ENCODE measurements at regions not wholly inside any gene's neighbourhood (a gene's known extent, or its start where the extent isn't known, plus 50 kb on each side); places are given as distances from the start of the nearest gene placed in this dataset.

DNA sequence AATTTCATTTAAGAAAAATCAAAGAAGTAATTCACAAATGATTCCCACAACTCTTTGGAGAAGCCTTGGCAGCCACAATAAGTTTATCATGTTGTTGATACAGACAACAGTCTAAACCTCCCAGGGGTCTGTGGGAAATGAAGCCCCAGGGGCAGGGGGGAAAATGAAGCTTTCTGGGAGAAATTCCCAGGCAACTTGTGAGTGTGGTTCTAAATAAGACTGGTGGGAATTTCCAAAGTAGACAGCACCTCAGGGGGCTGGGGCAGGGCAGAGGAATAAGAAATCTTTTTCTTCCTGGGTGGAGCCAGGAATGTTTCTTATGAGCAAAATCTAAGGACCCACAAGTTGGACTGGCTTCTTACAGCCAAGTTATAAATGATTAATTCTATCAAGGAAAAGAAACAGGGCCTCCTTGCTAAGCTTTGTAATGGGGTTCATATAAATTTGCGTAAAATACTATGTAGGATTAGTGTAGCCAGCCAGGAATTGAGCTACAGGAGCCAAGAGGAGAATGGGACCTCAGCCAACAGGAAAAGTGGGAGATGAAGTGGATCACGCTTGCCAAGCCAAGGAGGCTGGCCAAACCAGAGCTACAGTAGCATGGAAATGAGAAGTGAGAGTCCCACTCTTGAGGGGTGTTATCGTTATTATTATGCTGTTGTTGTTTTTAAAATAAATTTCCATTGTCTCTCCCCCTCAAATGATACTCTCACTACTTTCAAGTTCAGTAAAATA lies 182.9 kb upstream of the FAR2 start:
- WGBS (ENCODE audit: insufficient coverage) = 81% methylated on average over 2 of the region's 3 CpGs
- Histone ChIP-seq H3K4me1 (ENCODE audit: control insufficient read depth, insufficient read depth, low read length) (no peaks in the 10 kb centered on the region), H3K9me3 (ENCODE audit: control insufficient read depth, insufficient read depth, low read length) (no peaks in the 10 kb centered on the region), H3K36me3 (ENCODE audit: control insufficient read depth, insufficient read depth, low read length) (no peaks in the 10 kb centered on the region), H3K27me3 (ENCODE audit: control insufficient read depth, insufficient read depth, low read length) (no peaks in the 10 kb centered on the region), H3K4me3 (ENCODE audit: low read length) (no peak overlapping the region), H3K27ac (ENCODE audit: low read length) (no peak overlapping the region)
- Mint-ChIP-seq H3K9me3 (peaks cover 0 to 2% of the 10 kb centered on the region in 2 donors), H3K4me3 (no peak overlapping the region), H3K27ac (no peak overlapping the region), H3K27me3 (ENCODE audit: low read depth in 2 of 2) (peaks cover 0 to 7% of the 10 kb centered on the region in 2 donors), H3K36me3 (no peaks in the 10 kb centered on the region), H3K4me1 (no peaks in the 10 kb centered on the region)
- no peak for DNase-seq
- ATAC-seq = no peak
- TF ChIP-seq, protein P1, sequence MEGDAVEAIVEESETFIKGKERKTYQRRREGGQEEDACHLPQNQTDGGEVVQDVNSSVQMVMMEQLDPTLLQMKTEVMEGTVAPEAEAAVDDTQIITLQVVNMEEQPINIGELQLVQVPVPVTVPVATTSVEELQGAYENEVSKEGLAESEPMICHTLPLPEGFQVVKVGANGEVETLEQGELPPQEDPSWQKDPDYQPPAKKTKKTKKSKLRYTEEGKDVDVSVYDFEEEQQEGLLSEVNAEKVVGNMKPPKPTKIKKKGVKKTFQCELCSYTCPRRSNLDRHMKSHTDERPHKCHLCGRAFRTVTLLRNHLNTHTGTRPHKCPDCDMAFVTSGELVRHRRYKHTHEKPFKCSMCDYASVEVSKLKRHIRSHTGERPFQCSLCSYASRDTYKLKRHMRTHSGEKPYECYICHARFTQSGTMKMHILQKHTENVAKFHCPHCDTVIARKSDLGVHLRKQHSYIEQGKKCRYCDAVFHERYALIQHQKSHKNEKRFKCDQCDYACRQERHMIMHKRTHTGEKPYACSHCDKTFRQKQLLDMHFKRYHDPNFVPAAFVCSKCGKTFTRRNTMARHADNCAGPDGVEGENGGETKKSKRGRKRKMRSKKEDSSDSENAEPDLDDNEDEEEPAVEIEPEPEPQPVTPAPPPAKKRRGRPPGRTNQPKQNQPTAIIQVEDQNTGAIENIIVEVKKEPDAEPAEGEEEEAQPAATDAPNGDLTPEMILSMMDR (IDR thresholded peaks at IDR 0.05) = no peak
- intact Hi-C loops (cut with micrococcal nuclease) = no loop called here

DNA sequence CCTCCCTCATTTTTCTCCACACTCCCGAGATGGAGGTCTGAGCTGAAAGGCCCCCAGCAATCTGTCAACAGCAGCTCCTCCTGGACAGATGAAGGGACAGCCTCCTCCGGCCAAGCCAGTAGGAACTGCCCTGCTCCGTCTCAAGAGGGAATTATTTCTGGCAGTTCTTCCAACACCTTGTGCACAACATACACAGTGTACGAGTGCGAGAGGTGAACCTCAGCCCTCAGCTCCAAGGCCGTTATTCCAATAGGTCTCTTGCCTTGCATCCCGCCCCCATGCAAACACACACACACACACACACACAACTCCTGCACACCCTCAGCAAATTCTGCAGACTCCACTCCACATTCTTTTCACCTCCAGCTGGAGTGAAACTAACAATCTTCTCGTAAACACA lies 181.7 kb upstream of the FAR2 start:
- Histone ChIP-seq H3K36me3 (ENCODE audit: control insufficient read depth, insufficient read depth, low read length) (no peaks in the 10 kb centered on the region), H3K4me3 (ENCODE audit: low read length) (no peak overlapping the region), H3K4me1 (ENCODE audit: control insufficient read depth, insufficient read depth, low read length) (no peaks in the 10 kb centered on the region), H3K27ac (ENCODE audit: low read length) (no peak overlapping the region), H3K9me3 (ENCODE audit: control insufficient read depth, insufficient read depth, low read length) (no peaks in the 10 kb centered on the region), H3K27me3 (ENCODE audit: control insufficient read depth, insufficient read depth, low read length) (no peaks in the 10 kb centered on the region)
- Mint-ChIP-seq H3K4me3 (no peak overlapping the region), H3K9me3 (peaks cover 0 to 2% of the 10 kb centered on the region in 2 donors), H3K27me3 (ENCODE audit: low read depth in 2 of 2) (peaks cover 0 to 6% of the 10 kb centered on the region in 2 donors), H3K27ac (no peak overlapping the region), H3K4me1 (no peaks in the 10 kb centered on the region), H3K36me3 (no peaks in the 10 kb centered on the region)
- intact Hi-C loops (cut with micrococcal nuclease) = no loop called here
- TF ChIP-seq, protein P1 (IDR thresholded peaks at IDR 0.05) = no peak
- ATAC-seq (no peak), DNase-seq (no peak)
- 95% methylated on average over 7 of the region's 8 CpGs for WGBS (ENCODE audit: insufficient coverage)

DNA sequence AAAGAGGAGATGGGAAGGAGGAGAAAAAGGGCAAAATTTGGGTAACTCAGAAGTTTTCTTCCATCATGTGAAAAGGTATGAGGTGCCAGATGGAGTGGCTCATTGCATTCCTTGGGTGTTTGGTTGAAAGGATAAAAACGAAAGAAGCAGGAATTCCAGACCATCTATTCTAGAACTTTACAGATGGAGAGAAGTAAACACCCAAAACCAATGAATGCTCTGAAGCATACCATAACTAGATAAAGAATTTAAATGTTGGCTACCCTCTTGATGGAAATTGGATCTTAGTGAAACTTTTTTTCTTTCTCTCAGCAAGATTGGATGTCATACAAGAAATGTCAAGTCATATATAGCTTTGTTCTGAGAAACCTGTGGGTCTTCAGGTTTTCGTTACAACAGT lies 175.6 kb upstream of the FAR2 start:
- no peaks in the 10 kb centered on the region for H3K9me3 ChIP-seq (ENCODE audit: control insufficient read depth, insufficient read depth, low read length)
- DNase-seq (no peak), ATAC-seq (no peak)
- H3K36me3 ChIP-seq (ENCODE audit: control insufficient read depth, insufficient read depth, low read length) = no peaks in the 10 kb centered on the region
- TF ChIP-seq, protein P1 (IDR thresholded peaks at IDR 0.05) = no peak
- no peak overlapping the region for H3K4me3 ChIP-seq (ENCODE audit: low read length)
- Mint-ChIP-seq H3K27ac (no peak overlapping the region), H3K4me1 (no peaks in the 10 kb centered on the region), H3K27me3 (ENCODE audit: low read depth in 2 of 2) (no peaks in the 10 kb centered on the region), H3K36me3 (no peaks in the 10 kb centered on the region), H3K4me3 (no peak overlapping the region), H3K9me3 (peaks cover 0 to 5% of the 10 kb centered on the region in 2 donors)
- H3K4me1 ChIP-seq (ENCODE audit: control insufficient read depth, insufficient read depth, low read length) = no peaks in the 10 kb centered on the region
- 65% methylated on average over 1 of the region's 2 CpGs for WGBS (ENCODE audit: insufficient coverage)
- H3K27me3 ChIP-seq (ENCODE audit: control insufficient read depth, insufficient read depth, low read length) = no peaks in the 10 kb centered on the region
- no peak overlapping the region for H3K27ac ChIP-seq (ENCODE audit: low read length)
- intact Hi-C loops (cut with micrococcal nuclease) = no loop called here

DNA sequence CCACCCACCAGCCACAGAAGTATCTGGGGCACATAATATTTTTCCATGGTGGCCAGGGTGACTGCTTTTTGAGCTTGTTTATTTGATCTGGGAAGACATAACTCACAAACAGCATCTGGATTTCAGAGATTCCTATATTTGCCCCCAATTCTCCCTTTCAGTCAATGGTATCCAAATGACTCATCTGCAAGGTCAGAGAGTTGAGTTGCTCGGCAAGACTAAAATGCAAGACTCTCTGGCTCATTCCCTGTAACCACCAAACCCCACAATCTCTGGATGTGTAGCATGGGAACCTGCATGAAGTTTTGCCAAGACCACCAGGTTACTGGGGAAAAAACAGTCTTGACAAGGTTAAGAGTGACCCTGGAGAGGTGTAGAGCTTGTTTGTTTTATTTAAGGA lies 174.9 kb upstream of the FAR2 start:
- Mint-ChIP-seq H3K4me3 (no peak overlapping the region), H3K9me3 (peaks cover 0 to 5% of the 10 kb centered on the region in 2 donors), H3K27ac (no peak overlapping the region), H3K27me3 (ENCODE audit: low read depth in 2 of 2) (no peaks in the 10 kb centered on the region), H3K36me3 (no peaks in the 10 kb centered on the region), H3K4me1 (no peaks in the 10 kb centered on the region)
- TF ChIP-seq, protein P1 (IDR thresholded peaks at IDR 0.05) = no peak
- H3K9me3 ChIP-seq (ENCODE audit: control insufficient read depth, insufficient read depth, low read length) = no peaks in the 10 kb centered on the region
- no peaks in the 10 kb centered on the region for H3K27me3 ChIP-seq (ENCODE audit: control insufficient read depth, insufficient read depth, low read length)
- DNase-seq (no peak), ATAC-seq (no peak)
- no peaks in the 10 kb centered on the region for H3K36me3 ChIP-seq (ENCODE audit: control insufficient read depth, insufficient read depth, low read length)
- intact Hi-C loops (cut with micrococcal nuclease) = no loop called here
- no peaks in the 10 kb centered on the region for H3K4me1 ChIP-seq (ENCODE audit: control insufficient read depth, insufficient read depth, low read length)
- no peak overlapping the region for H3K4me3 ChIP-seq (ENCODE audit: low read length)
- WGBS (ENCODE audit: insufficient coverage) = 56% methylated on average over 1 of the region's 1 CpG
- H3K27ac ChIP-seq (ENCODE audit: low read length) = no peak overlapping the region

Data from natural killer cell (primary cell).